Spleen (tissue), 7 donors: ENCODE measurements at regions not wholly inside any gene's neighbourhood (a gene's known extent, or its start where the extent isn't known, plus 50 kb on each side); places are given as distances from the start of the nearest gene placed in this dataset.

Experiments
- POLR2A ChIP-seq, 3 donors: fragments of 450-650 bp; IDR thresholded peaks; one replicate each; pipeline ENCODE4 v1.5.1; 2017; ENCODE audit warnings: antibody characterized with exemption in 3 of 3, mild to moderate bottlenecking in 1 of 3
- TF ChIP-seq, protein P1 (sequence below), 11 experiments: fragments of 200-600 bp in 7 of 11; fragments of 450-650 bp in 4 of 11; sonication (generic) in 4 of 11; IDR thresholded peaks in 8 of 11; conservative IDR thresholded peaks in 3 of 11; 1 replicate in 7 of 11; 2 replicates in 4 of 11; pipeline versions ENCODE4 v1.4.0 to v1.8.0; 2016 to 2021; ENCODE audit warnings: antibody characterized with exemption in 11 of 11, inconsistent platforms in 4 of 11, mild to moderate bottlenecking in 1 of 11
- donor health status: DM: no; HTN: no; CAD: no; lungs with moderate emphysema.
- donor health status: DM: no; HTN: no; CAD: no.
- donor health status: DM: no; HTN: no; CAD: no.

DNA sequence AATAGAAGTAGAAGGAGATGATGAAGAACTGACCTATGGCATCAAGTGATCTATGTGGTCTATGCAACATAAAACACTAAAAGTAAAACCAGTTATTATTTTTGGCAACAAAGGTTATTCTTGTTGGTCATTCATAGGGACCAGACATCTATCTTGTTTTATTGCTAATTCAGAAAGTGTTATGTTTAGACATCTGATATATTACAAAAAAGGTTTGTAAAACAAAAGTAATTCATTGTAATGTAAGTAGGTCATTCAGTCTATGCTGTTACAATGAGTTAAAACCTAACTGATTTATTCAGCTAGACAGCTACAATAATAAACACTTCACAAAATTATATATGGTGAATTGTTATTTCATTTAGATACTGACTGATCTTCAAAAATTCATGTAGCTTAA is 461.9 kb downstream of the PCDH17 start:
- TF ChIP-seq, protein P1, sequence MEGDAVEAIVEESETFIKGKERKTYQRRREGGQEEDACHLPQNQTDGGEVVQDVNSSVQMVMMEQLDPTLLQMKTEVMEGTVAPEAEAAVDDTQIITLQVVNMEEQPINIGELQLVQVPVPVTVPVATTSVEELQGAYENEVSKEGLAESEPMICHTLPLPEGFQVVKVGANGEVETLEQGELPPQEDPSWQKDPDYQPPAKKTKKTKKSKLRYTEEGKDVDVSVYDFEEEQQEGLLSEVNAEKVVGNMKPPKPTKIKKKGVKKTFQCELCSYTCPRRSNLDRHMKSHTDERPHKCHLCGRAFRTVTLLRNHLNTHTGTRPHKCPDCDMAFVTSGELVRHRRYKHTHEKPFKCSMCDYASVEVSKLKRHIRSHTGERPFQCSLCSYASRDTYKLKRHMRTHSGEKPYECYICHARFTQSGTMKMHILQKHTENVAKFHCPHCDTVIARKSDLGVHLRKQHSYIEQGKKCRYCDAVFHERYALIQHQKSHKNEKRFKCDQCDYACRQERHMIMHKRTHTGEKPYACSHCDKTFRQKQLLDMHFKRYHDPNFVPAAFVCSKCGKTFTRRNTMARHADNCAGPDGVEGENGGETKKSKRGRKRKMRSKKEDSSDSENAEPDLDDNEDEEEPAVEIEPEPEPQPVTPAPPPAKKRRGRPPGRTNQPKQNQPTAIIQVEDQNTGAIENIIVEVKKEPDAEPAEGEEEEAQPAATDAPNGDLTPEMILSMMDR (IDR thresholded peaks at IDR 0.05 in 8 of 11, conservative IDR thresholded peaks at IDR 0.05 in 3 of 11), result no peak
- TF ChIP-seq POLR2A (IDR thresholded peaks at IDR 0.05), result no peak
